Hepatocyte (in vitro differentiated cells): ENCODE measurements at regions not wholly inside any gene's neighbourhood (a gene's known extent, or its start where the extent isn't known, plus 50 kb on each side); places are given as distances from the start of the nearest gene placed in this dataset.

Source experiments
- EZH2 ChIP-seq: fragments of 200-600 bp; sonication (generic); IDR thresholded peaks from 2 replicates; pipeline ENCODE4 v1.6.1; 2016; ENCODE audit warnings: antibody characterized with exemption, mild to moderate bottlenecking, borderline replicate concordance
- EZH2phosphoT487 ChIP-seq: fragments of 200-600 bp; sonication (generic); IDR thresholded peaks from one replicate; pipeline ENCODE4 v1.6.1; 2018; ENCODE audit warnings: antibody characterized with exemption, mild to moderate bottlenecking, low read depth, moderate library complexity; ENCODE audit not compliant: unreplicated experiment, severe bottlenecking
- TF ChIP-seq, protein P1 (sequence below): fragments of 200-600 bp; sonication (generic); IDR thresholded peaks from 2 replicates; pipeline ENCODE4 v1.5.1; 2016; ENCODE audit warnings: antibody characterized with exemption, mild to moderate bottlenecking; ENCODE audit not compliant: poor library complexity

- TF ChIP-seq, protein P1, sequence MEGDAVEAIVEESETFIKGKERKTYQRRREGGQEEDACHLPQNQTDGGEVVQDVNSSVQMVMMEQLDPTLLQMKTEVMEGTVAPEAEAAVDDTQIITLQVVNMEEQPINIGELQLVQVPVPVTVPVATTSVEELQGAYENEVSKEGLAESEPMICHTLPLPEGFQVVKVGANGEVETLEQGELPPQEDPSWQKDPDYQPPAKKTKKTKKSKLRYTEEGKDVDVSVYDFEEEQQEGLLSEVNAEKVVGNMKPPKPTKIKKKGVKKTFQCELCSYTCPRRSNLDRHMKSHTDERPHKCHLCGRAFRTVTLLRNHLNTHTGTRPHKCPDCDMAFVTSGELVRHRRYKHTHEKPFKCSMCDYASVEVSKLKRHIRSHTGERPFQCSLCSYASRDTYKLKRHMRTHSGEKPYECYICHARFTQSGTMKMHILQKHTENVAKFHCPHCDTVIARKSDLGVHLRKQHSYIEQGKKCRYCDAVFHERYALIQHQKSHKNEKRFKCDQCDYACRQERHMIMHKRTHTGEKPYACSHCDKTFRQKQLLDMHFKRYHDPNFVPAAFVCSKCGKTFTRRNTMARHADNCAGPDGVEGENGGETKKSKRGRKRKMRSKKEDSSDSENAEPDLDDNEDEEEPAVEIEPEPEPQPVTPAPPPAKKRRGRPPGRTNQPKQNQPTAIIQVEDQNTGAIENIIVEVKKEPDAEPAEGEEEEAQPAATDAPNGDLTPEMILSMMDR: no peak
- TF ChIP-seq EZH2: no peak
- TF ChIP-seq EZH2phosphoT487: no peak
Observed at GRCh38 chr5:175254155-175254554, 189.8 kb downstream of the DRD1 start.
